Right lobe of liver (tissue), 4 donors: ENCODE measurements at regions not wholly inside any gene's neighbourhood (a gene's known extent, or its start where the extent isn't known, plus 50 kb on each side); places are given as distances from the start of the nearest gene placed in this dataset.

Experiments
- POLR2A ChIP-seq: fragments of 450-650 bp; IDR thresholded peaks from one replicate; pipeline ENCODE4 v1.6.1; 2017; ENCODE audit warnings: antibody characterized with exemption, mild to moderate bottlenecking
- TF ChIP-seq, protein P1 (sequence below), 4 donors: fragments of 200-600 bp in 3 of 4; fragments of 450-650 bp in 1 of 4; IDR thresholded peaks; one replicate each; pipeline versions ENCODE4 v1.5.1 to v1.8.0; 2016 to 2022; ENCODE audit warnings: antibody characterized with exemption in 4 of 4, mild to moderate bottlenecking in 2 of 4
- donor health status: DM: no; HTN: no; CAD: no.
- donor health status: DM: no; HTN: no; CAD: no.
- donor health status: DM: no; HTN: yes; CAD: no.

DNA sequence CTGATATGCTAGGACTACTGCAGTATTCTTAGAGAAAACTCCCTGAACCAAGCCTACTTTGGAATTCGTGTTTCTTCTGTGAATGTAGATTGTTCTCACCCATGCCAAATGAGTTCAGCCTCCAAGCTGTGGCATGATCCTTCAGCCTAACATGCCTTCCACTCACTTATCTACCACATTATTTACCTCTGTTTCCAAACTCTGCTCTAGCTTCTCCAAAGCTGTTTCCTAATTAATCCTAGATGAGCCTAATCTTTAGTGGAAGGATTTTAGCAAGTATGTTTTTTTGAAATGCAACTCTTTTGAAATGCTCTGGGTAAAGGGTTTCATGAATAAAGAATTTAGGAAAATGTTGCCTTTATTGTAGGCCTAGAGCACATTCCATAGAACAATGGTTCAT is 152.9 kb upstream of the MMADHC start:
- no peak for TF ChIP-seq POLR2A
- TF ChIP-seq, protein P1, sequence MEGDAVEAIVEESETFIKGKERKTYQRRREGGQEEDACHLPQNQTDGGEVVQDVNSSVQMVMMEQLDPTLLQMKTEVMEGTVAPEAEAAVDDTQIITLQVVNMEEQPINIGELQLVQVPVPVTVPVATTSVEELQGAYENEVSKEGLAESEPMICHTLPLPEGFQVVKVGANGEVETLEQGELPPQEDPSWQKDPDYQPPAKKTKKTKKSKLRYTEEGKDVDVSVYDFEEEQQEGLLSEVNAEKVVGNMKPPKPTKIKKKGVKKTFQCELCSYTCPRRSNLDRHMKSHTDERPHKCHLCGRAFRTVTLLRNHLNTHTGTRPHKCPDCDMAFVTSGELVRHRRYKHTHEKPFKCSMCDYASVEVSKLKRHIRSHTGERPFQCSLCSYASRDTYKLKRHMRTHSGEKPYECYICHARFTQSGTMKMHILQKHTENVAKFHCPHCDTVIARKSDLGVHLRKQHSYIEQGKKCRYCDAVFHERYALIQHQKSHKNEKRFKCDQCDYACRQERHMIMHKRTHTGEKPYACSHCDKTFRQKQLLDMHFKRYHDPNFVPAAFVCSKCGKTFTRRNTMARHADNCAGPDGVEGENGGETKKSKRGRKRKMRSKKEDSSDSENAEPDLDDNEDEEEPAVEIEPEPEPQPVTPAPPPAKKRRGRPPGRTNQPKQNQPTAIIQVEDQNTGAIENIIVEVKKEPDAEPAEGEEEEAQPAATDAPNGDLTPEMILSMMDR (IDR thresholded peaks at IDR 0.05): no peak
